HG03039 (cell line): ENCODE measurements at regions not wholly inside any gene's neighbourhood (a gene's known extent, or its start where the extent isn't known, plus 50 kb on each side); places are given as distances from the start of the nearest gene placed in this dataset.
"Not testable (repeated sequence)": the region's sequence is repeated elsewhere in the genome, so short reads cannot be mapped to it uniquely, and the experiment has no call there.

Experiments
- ATAC-seq: cut with Tn5 transposase; IDR thresholded peaks from one replicate; pipeline ENCODE4 v1.9.1; 2021; ENCODE audit warnings: mild to moderate bottlenecking, moderate library complexity; ENCODE audit not compliant: unreplicated experiment

GRCh38 chr16:58963479-58963878 lies 229.4 kb upstream of the GOT2 start:
- ATAC-seq: no peak

DNA sequence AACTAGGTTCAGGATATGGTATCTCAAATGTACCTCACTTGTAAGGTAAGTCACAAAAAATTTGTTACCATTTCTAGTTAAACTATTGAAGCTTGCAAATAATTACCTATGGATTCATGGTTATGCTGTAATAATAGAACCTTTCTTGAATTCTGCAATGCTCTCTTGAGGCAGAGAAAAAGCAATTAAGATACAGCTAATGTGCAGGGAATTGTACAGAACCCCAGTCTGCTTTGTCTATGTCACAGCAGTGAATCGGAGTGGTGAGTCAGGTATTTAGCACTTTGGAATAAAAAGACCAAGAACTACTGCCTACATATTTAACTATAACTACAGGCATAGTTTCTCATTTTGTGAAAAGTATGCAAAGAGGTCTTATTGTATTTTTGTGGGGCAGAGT lies 228.7 kb upstream of the GOT2 start:
- ATAC-seq: no peak

- ATAC-seq: no peak
These were observed 226.4 kb upstream of the GOT2 start for GRCh38 chr16:58960484-58960883.

DNA sequence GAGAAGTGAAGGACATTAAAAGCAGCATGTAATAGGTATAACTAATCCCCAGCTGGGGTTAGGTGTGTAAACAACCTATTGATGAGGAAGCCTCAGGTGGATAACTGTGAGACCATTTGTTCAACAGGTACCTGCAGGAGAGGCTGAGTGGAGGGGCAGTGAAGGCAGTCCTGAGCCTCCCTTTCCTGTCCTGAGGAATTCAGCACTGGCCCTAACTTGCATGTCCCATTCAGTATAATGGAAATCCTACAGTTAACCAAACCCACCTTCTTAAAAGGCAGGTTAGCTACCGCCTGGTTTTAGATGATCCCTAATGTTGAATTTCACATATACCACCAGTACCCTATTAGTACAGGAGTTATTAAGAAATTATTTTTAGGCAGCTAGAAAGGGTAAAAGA lies 225.9 kb upstream of the GOT2 start:
- no peak for ATAC-seq

DNA sequence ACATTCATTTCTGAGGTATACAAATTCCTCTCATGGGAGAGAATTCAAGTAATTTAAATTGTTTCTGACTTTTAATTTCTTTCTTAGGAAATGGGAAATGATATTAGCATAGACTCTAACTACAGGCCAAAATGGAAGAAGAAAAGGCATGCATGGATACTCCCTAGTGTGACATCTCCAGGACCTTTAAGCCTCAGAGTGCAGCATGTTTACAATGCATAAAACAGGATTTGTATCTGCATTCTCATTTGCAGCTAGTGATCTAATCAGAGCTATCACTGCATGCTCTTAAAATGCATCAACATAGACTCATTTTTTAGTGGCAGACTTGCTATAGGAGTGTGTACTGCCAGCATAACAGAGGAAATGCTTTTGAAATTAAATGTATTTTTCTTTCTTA lies 224.6 kb upstream of the GOT2 start:
- no peak for ATAC-seq

DNA sequence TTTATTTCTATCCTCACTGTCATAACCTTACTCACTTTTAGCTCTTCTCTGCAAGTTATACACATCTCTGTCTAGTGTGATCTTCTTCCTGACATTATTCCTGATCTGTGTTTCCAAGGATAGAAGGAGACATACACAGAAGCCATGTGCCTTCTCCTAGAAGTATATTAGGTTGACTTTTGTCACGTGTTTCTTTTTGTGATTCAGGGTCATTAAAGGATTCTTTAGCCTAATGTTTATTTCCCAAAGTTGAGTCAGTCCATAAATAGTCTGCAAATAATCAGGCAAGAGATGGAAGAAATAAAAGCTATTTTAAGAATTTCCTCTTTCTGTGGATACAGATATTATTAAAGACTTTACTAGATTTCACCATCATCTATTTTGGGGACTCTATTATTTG lies 214.1 kb upstream of the GOT2 start:
- no peak for ATAC-seq

GRCh38 chr16:58940609-58941008 lies 206.5 kb upstream of the GOT2 start:
- ATAC-seq: no peak

DNA sequence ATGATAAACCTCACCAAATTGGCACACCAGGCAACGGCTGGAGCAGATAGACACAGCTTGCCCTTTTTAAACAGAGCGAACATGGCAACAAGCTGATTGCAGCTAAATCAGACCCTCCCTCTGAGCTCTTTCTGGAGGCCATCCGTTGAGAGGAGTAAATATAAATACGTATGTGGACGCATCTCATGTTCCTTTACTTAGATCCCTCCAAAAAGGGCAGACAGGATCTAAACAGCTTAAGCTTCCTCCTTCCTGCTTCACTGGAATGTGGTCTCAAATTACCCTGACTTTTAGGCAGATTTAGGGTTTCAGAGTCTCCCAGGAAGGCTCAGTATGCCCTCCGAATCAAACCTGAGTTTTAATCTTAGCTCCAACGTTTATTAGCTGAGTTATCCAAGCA lies 204.7 kb upstream of the GOT2 start:
- no peak for ATAC-seq

DNA sequence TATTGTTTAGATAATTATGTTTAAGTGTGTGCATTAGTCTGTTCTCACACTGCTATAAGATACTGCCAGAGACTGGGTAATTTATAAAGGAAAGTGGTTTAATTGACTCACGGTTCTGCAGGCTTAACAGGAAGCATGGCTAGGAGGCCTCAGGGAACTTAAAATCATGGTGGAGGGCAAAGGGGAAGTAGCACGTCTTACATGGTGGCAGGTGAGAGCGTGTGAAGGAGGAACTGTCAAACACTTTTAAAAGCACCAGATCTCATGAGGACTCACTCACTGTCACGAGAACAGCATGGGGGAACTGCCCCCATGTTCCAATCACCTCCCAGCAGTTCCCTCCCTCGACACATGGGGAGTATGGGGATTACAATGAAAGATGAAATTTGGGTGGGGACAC lies 203.5 kb upstream of the GOT2 start:
- ATAC-seq: no peak

DNA sequence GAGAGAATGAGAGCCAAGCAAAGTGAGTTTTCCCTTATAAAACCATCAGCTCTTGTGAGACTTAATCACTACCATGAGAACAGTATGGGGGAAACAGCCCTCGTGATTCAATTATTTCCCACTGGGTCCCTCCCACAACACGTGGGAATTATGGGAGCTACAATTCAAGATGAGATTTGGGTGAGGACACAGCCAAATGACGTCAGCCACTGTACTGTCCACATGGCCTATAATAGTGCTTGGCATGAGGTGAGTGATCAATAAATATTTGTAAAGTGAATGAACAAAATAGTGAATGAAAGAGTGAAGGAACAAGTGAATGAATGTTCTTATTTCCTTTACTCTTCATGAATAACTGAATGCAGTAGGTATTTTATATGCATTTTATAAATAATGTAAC lies 199.1 kb upstream of the GOT2 start:
- ATAC-seq: no peak

- no peak for ATAC-seq
These were observed 197.3 kb upstream of the GOT2 start for GRCh38 chr16:58931436-58931835.

DNA sequence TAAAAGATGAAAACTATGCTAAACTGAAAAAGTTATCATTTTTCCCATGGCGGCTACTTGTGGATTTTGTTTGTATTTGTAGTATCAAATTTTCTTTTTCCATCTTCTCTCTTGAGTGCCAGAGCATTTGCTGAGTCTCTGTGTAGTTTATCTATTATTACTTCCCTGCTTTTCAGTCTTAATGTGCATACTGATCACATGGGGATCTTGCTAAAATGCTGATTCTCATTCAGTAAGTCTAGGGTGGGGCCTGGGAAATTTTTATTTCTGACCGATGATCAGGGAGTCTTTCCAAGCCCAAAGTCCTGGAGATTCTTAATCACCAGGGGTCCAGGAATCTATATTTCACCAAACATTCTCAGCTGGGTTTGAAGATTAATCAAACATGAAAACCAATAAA lies 189.0 kb upstream of the GOT2 start:
- no peak for ATAC-seq

DNA sequence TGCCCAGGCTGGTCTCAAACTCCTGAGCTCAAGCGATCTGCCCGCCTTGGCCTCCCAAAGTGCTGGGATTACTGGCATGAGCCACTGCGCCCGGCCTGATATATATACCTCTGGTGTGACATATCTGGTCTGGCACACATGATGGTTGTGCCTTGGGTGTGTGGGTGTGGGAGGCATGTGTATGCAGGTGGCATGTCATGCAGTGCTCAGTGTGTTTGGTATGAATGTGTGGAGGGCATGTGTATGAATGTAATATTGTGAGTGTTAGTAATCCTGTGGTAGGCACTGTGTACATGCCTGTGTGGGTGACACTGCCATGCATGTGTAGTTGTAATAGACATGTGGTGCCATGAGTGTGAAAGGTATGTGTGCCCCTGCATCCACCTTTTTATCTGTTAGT lies 179.3 kb upstream of the GOT2 start:
- ATAC-seq: no peak

- ATAC-seq: no peak
These were observed 178.5 kb upstream of the GOT2 start for GRCh38 chr16:58912571-58912970.

DNA sequence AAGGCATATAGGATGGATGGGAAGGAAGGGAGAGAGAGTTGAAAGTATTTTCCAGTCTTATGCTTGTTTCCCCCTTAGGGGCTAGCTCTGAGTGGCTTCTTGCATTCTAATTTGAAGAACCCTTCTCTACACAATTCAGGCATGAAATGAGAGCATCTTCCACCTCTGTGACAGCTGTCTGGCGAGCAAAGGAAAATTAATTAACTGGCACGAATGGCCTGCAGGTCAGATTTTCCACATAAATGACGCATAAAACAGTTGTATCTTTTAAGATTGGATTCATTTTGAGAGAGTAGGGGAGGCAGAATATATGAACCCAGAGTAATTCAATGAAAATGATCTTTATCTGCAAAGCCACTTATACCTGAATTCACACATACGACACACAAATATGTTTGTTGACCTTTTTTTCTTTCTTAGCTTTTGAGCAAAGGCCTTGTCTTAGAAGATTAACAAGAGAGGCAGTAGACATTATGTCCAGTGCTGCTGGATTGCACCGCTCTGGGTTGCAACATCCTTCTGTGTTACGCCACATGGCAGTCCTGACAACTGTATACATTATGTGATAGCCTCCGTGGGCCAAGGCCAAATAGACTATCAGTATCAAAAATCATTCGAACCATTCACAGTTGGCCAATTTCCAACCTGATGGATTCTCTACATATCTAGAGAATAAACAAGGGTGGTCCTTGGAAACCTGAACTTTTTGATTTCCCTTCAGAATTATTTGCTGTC lies 173.0 kb upstream of the GOT2 start:
- ATAC-seq: no peak

DNA sequence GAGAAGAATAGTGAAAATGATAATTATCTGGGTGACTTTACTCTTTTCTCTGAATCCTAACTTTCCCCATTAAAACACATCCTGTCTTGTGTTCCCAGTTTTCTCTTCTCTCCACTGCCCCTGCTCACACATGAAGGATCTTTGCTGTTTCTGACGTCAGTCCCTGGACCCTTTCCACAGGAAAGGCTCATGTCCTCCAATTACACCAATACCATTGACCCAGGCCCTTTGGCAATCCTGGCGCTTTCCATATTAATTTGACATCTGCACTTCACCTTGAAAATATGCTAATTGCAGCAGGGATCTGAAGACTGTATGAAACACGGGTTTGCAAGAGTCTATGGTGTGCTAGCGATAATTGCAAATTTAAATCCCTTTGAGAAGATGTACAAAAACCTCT lies 170.2 kb upstream of the GOT2 start:
- ATAC-seq: no peak

- no peak for ATAC-seq
These were observed 155.4 kb upstream of the GOT2 start for GRCh38 chr16:58889516-58889915.

DNA sequence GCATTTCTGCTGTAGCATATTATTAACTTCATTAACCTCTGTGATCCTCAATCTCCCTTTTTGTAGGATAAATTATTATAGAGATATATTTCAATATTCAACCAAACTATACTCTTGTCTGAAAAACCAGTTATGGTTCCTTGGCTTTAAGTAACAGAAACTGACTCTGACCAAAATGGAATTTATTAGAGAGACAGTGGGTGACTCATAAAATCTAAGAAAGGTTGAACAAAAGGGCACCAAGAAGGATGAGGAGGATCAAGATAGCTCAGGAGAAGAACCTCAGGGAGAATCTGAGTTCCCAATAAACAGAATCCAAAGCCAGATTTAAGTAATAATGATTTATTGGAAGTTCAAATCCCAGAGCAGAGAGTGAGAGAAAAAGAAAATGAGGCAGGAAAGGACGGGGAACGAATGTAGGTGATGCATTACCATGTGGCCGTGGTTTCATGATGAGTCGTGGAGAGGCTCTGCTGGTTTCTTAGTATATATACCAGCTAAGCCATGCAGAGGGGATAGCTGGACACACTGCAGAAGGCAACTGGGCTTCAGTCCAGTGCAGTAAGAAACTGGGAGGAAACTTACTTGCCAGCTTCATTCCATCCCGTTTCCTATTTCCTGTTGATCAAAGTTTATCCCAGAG lies 151.5 kb upstream of the GOT2 start:
- ATAC-seq: peak; percentile 55

GRCh38 chr16:58884141-58884540 lies 150.0 kb upstream of the GOT2 start:
- no peak for ATAC-seq

DNA sequence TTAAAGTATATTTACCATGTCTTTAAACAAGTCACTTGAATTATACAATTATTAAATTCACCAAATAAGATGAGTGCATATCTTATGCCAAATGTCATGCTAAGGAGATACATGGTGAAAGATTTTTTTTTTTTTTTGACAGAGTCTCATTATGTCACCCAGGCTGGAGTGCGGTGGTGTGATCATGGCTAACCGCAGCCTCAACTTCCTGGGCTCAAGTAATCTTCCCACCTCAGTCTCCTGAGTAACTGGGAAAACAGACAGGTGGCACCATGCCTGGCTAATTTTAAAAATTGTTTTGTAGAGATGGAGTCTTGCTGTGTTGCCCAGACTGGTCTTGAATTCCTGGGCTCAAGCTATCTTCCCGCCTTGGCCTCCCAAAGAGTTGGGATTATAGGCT lies 149.0 kb upstream of the GOT2 start:
- ATAC-seq: no peak

- ATAC-seq: peak; percentile 90
These were observed 148.2 kb upstream of the GOT2 start for GRCh38 chr16:58882292-58882691.

- not testable (repeated sequence) for ATAC-seq
These were observed 144.5 kb upstream of the GOT2 start for GRCh38 chr16:58878641-58879040.

DNA sequence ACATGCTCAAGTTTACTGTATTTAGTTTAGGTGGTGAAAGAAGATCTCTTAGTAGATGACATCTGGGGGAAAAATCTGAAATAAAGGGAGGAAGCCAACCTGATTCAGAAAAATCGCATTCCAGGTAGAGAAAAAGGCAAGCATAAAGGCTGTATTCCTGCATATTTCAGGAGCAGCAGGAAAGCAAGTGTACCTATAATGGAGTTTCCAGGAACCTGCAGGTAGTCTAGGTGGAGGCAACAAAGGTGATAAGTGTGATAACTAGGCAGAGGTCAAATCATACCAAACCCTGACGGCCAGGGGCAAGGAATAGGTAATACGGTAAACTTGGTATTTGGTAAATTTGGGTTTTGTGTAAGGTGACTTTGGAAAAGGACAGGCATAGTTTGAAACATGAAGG lies 132.8 kb upstream of the GOT2 start:
- ATAC-seq: no peak
